ENCODE measurements at regions not wholly inside any gene's neighbourhood (a gene's known extent, or its start where the extent isn't known, plus 50 kb on each side); places are given as distances from the start of the nearest gene placed in this dataset.

GRCh38 chr7:69208848-69209247 is 389.4 kb upstream of the AUTS2 start:
- no peaks in the 10 kb centered on the region for H3F3A ChIP-seq (ENCODE audit: low read depth)
- H3K27me3 ChIP-seq (ENCODE audit: insufficient read depth, low read length, poor library complexity, severe bottlenecking), result no peaks in the 10 kb centered on the region
- no peak overlapping the region for H3K9ac ChIP-seq (ENCODE audit: low read depth, low read length, poor library complexity, severe bottlenecking)
- TF ChIP-seq CTCF (conservative IDR thresholded peaks at IDR 0.05; ENCODE audit: low read length) (no peak), EZH2phosphoT487 (IDR thresholded peaks at IDR 0.05; ENCODE audit: borderline replicate concordance) (no peak)
- no peaks in the 10 kb centered on the region for H4K20me1 ChIP-seq (ENCODE audit: insufficient read depth, low read length, poor library complexity, severe bottlenecking)
- no peaks in the 10 kb centered on the region for H3K4me1 ChIP-seq (ENCODE audit: insufficient read depth, low read length, poor library complexity, severe bottlenecking)
- H2AFZ ChIP-seq (ENCODE audit: low read length), result no peak overlapping the region
- H3K9me2 ChIP-seq (replicated peaks; ENCODE audit: low read depth, low read length), result no peaks in the 10 kb centered on the region
- H3K36me3 ChIP-seq (ENCODE audit: insufficient read depth, low read length), result no peaks in the 10 kb centered on the region
- no peak overlapping the region for H3K4me3 ChIP-seq (ENCODE audit: low read length, poor library complexity, severe bottlenecking)
- H3K79me2 ChIP-seq (ENCODE audit: insufficient read depth, low read length), result no peaks in the 10 kb centered on the region
- H3K9me3 ChIP-seq (ENCODE audit: insufficient read depth, low read depth, low read length), result no peaks in the 10 kb centered on the region
- H3K4me2 ChIP-seq (ENCODE audit: low read depth, low read length, poor library complexity, severe bottlenecking), result no peak overlapping the region

- Histone ChIP-seq H3F3A (ENCODE audit: low read depth) (no peaks in the 10 kb centered on the region), H3K4me1 (ENCODE audit: insufficient read depth, low read length, poor library complexity, severe bottlenecking) (no peaks in the 10 kb centered on the region), H3K4me2 (ENCODE audit: low read depth, low read length, poor library complexity, severe bottlenecking) (no peak overlapping the region), H3K27me3 (ENCODE audit: insufficient read depth, low read length, poor library complexity, severe bottlenecking) (no peaks in the 10 kb centered on the region), H3K9ac (ENCODE audit: low read depth, low read length, poor library complexity, severe bottlenecking) (no peak overlapping the region), H3K9me2 (replicated peaks; ENCODE audit: low read depth, low read length) (no peaks in the 10 kb centered on the region), H3K4me3 (ENCODE audit: low read length, poor library complexity, severe bottlenecking) (no peak overlapping the region), H4K20me1 (ENCODE audit: insufficient read depth, low read length, poor library complexity, severe bottlenecking) (no peaks in the 10 kb centered on the region), H3K36me3 (ENCODE audit: insufficient read depth, low read length) (no peaks in the 10 kb centered on the region), H3K9me3 (ENCODE audit: insufficient read depth, low read depth, low read length) (no peaks in the 10 kb centered on the region), H3K79me2 (ENCODE audit: insufficient read depth, low read length) (no peaks in the 10 kb centered on the region), H2AFZ (ENCODE audit: low read length) (no peak overlapping the region)
- TF ChIP-seq EZH2phosphoT487 (IDR thresholded peaks at IDR 0.05; ENCODE audit: borderline replicate concordance) (no peak), CTCF (conservative IDR thresholded peaks at IDR 0.05; ENCODE audit: low read length) (no peak)
Measured at GRCh38 chr7:69211336-69211735, 386.9 kb upstream of the AUTS2 start.

GRCh38 chr7:69211739-69212138 is 386.5 kb upstream of the AUTS2 start:
- H3F3A ChIP-seq (ENCODE audit: low read depth), result no peaks in the 10 kb centered on the region
- no peak overlapping the region for H3K4me3 ChIP-seq (ENCODE audit: low read length, poor library complexity, severe bottlenecking)
- no peak overlapping the region for H2AFZ ChIP-seq (ENCODE audit: low read length)
- H3K4me2 ChIP-seq (ENCODE audit: low read depth, low read length, poor library complexity, severe bottlenecking), result no peak overlapping the region
- no peaks in the 10 kb centered on the region for H3K79me2 ChIP-seq (ENCODE audit: insufficient read depth, low read length)
- no peaks in the 10 kb centered on the region for H4K20me1 ChIP-seq (ENCODE audit: insufficient read depth, low read length, poor library complexity, severe bottlenecking)
- H3K9ac ChIP-seq (ENCODE audit: low read depth, low read length, poor library complexity, severe bottlenecking), result no peak overlapping the region
- no peaks in the 10 kb centered on the region for H3K27me3 ChIP-seq (ENCODE audit: insufficient read depth, low read length, poor library complexity, severe bottlenecking)
- TF ChIP-seq CTCF (conservative IDR thresholded peaks at IDR 0.05; ENCODE audit: low read length), result no peak
- no peak for TF ChIP-seq EZH2phosphoT487 (IDR thresholded peaks at IDR 0.05; ENCODE audit: borderline replicate concordance)
- H3K9me2 ChIP-seq (replicated peaks; ENCODE audit: low read depth, low read length), result no peaks in the 10 kb centered on the region
- H3K36me3 ChIP-seq (ENCODE audit: insufficient read depth, low read length), result no peaks in the 10 kb centered on the region
- H3K4me1 ChIP-seq (ENCODE audit: insufficient read depth, low read length, poor library complexity, severe bottlenecking), result no peaks in the 10 kb centered on the region
- H3K9me3 ChIP-seq (ENCODE audit: insufficient read depth, low read depth, low read length), result no peaks in the 10 kb centered on the region
